Germinal center (tissue), 1 donor: ENCODE measurements at regions not wholly inside any gene's neighbourhood (a gene's known extent, or its start where the extent isn't known, plus 50 kb on each side); places are given as distances from the start of the nearest gene placed in this dataset.
"Not testable (repeated sequence)": the region's sequence is repeated elsewhere in the genome, so short reads cannot be mapped to it uniquely, and the experiment has no call there.

Experiments
- DNase-seq: peaks from one replicate; pipeline ENCODE4 v3.0.0; 2012; ENCODE audit warnings: mixed read lengths, low spot score

- DNase-seq: no peak
Observed at GRCh38 chr13:22897571-22898314, 283.0 kb upstream of the SGCG start.

DNA sequence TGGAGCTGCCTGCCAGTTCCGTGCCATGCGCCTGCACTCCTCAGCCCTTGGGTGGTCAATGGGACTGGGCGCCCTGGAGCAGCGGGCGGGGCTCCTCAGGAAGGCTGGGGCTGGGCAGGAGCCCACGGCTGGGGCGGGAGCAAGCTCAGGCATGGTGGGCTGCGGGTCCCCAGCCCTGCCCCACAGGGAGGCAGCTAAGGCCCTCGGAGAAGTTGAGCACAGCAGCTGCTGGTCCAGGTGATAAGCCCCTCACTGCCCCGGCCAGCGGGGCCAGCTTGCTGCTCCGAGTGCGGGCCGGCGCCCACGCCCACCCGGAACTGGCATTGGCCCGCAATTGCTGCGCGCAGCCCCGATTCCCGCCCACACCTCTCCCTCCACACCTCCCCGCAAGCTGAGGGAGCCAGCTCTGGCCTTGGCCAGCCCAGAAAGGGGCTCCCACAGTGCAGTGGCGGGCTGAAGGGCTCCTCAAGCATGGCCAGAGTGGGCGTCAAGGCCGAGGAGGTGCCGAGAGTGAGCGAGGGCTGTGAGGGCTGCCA lies 280.3 kb upstream of the SGCG start:
- DNase-seq: not testable (repeated sequence)

- no peak for DNase-seq
Observed at GRCh38 chr13:22903301-22903700, 277.5 kb upstream of the SGCG start.

GRCh38 chr13:22903925-22904324 lies 276.9 kb upstream of the SGCG start:
- DNase-seq: no peak

- no peak for DNase-seq
Observed at GRCh38 chr13:22915442-22916082, 265.2 kb upstream of the SGCG start.

DNA sequence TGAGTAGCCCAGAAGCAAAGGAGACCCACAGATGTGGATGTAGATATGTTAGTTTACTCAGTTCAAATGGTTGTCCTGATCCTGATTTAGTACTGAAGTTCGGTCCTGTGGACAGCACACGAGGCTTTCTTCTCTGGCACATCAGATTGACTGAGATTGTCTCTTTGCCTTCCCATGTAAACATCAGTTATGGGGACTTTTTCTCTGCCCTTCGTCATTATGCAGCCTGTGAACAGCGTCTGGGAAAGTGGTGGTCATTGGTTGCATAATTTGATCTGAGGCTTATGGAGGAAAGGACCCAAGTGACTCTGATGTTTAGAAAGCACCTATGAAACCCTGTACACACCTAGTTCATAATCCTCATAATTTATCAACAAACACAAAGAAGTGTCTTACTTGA lies 264.5 kb upstream of the SGCG start:
- not testable (repeated sequence) for DNase-seq

DNA sequence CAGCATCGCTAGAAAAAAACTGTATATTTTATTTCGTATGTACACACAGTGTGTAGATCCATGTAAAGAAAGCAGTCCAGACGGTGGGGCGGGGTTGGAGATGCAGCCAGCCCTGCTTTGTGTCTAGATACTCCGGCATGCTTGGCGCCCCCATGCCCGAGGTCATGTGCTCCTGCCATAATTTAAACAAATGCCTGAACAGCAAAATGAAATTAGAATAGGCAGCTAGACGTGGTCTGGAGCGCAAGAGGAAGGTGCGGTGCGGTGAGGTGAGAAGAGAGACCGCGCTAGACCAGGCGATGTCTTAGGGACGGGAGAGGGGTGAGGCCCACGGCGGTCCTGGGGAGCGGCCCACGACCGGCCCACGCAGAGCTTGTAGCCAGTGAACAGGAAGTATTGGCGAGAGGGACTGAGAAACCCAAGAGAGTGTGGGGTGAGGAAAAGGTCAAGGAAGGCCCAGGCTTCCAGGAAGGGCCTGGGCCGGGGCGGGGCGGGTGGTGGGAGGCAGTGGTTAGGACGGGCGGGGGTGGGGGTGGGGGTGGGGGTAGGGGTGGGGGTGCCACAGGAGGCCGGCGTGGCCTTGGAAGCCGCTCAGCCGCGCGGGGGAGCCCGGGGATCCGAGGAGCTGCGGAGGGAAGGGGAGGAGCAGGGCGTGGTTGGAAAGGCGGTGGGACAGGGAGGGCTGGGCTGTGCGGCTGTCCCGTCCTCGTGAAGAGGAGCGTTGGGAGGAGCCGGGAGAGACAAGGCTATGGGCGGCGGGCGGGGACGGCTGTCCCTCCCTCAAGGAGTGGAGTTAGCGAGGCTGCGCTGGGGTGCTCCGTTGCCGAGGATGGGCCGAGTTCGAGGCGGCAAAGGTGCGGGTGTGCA lies 254.7 kb upstream of the SGCG start:
- no peak for DNase-seq

GRCh38 chr13:22926748-22927400 lies 253.9 kb upstream of the SGCG start:
- DNase-seq: no peak

DNA sequence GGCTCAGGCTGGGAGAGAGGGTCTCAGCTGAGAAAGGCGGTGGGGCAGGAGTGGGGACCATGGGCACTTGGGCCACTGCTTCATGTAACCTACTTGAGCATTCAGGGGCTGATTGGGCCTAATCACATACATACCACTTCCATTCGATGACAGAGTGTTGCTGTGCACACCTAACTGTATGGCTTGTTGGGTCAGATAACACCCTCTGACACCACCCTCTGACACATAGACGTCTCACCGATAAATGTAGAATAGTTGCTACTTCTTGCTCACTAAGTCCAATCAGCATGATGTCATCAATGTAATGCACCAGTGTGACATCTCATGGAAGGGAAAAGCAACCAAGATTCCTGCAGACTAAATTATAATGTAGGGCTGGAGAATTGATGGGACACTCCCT lies 252.9 kb upstream of the SGCG start:
- DNase-seq: not testable (repeated sequence)

GRCh38 chr13:22929381-22930126 lies 251.2 kb upstream of the SGCG start:
- DNase-seq: no peak

DNA sequence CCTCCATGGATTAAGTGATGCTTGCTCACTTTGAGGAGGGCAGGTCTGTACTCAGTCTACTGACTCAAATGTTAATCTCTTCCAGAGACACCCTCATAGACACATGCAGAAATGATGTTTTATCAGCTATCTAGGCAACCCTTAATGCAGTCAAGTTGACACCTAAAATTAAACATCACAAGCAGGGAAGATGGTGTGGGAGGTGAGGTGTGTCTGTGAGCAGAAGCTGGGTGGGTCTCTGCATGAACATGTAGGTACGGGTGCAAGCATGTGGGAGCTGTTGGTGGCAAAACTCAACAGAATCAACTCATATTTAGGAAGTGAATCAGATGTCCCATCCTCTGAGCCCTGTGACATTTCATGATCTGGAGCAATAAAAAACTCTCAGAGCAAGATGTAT lies 249.2 kb upstream of the SGCG start:
- DNase-seq: no peak

- not testable (repeated sequence) for DNase-seq
Observed at GRCh38 chr13:22932632-22933412, 248.0 kb upstream of the SGCG start.

- DNase-seq: no peak
Observed at GRCh38 chr13:22933571-22934181, 247.1 kb upstream of the SGCG start.

- DNase-seq: no peak
Observed at GRCh38 chr13:22934744-22935523, 245.8 kb upstream of the SGCG start.

DNA sequence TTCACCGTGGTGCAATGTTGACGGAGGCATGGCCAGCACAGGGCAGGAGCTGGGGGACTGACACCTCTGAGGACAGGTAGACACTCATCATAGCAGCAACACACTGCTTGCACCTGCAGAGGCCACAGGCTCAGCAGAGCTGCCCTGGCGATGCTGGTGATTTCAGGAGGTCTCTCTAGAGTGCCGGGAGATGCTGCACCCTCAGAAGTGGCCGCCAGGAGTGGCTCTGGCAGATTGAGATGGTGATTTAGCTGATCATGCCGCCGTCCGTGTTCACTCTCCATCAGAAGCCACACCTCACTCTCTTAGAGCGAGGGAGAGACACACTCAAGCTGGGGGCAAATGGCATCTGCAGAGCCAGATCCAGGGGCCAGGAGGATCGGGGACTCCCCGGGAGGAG lies 244.6 kb upstream of the SGCG start:
- DNase-seq: no peak

DNA sequence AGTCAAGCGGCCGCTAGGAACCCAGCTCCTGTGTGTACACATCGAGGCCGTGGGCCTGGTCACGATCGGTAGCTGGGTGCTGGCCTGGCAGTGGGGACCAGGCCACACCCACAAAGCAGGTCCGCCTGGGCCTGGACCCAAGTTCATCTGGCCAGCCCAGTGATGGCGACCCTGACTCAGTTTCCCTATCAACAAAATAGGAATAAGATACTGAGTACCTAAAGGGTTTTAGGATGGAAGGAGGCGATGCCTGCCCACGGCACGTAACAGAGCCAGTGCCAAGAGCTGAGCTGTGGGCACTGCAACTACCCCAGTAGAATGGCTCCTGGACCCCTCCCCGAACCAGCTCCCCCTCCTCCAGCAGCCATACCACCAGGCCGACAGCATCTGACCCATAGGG lies 243.5 kb upstream of the SGCG start:
- no peak for DNase-seq

- no peak for DNase-seq
Observed at GRCh38 chr13:22937953-22938352, 242.8 kb upstream of the SGCG start.

DNA sequence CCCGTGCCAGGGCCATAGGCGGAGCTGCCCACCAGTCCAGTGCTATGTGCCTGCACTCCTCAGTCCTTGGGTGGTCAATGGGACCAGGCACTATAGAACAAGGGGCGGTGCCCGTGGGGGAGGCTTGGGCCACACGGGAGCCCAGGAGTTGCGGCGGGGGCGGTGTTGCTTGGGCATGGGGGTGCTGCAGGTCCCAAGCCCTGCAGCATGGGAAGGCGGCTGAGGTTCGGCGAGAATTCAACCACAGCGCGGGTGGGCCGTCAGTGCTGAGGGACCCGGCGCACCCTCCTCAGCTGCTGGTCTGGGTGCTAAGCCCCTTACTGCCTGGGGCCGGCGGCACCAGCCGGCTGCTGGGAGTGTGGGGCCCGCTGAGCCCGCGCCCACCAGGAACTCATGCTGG lies 242.2 kb upstream of the SGCG start:
- DNase-seq: no peak

DNA sequence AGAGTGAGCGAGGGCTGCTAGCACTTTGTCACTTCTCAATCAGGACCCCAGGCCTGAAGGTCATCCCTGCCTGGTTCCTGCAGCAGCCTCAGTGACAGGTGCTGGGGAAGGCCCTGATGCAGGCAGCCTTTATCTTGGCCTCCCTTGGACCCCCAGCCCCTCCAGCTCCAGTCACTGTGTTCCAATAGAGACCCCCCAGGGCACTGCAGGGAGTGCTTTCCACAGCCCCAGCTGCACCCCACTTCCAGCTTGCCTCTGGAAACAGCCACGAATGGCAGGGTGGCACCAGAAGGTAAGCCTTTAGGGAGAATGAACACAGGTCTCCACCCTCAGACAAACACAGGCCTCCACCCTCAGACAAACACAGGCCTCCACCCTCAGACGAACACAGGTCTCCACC lies 241.6 kb upstream of the SGCG start:
- DNase-seq: no peak
